HG03095 (cell line): ENCODE measurements at regions not wholly inside any gene's neighbourhood (a gene's known extent, or its start where the extent isn't known, plus 50 kb on each side); places are given as distances from the start of the nearest gene placed in this dataset.
"Not testable (repeated sequence)": the region's sequence is repeated elsewhere in the genome, so short reads cannot be mapped to it uniquely, and the experiment has no call there.

ENCODE experiments used
- ATAC-seq: cut with Tn5 transposase; IDR thresholded peaks from one replicate; pipeline ENCODE4 v1.9.1; 2021; ENCODE audit warnings: moderate library complexity; ENCODE audit not compliant: unreplicated experiment

DNA sequence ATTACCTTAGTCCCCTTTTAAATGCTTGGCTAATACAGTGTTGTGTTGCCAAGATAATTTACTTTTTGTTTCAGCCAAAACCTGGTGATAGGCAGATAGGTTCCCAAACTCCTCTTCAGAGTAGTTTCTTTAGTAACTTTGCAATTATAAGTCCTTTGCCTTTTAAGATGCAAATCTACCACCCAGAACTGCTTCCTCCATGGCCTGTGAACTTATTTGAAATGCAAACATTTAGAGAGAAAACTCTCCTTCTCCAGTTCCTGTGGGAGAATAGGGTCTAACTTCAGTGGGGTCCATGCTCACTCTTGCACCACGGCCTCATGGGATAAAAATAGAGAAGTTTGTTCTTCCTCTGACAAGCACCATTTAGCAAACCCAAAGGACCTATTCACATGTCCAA lies 1955.4 kb upstream of the CDH6 start:
- no peak for ATAC-seq

DNA sequence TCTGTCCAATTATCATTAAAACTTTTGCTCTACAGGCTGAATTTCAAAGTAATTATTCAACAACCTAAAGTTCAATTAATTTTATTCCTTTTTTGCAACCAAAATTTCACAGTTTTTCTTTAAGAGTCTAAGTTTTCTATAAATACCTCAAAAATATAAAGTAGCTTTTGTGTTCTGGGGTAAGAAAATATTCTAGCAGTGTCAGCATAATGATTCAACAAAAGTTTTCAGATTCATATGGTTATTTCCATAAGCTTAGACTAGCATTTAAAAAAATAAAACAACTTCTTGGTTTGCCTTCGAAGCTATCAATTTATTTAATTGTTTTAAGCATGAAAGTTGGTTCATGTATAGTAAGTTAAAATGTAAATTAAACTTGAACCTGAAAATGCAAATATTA lies 1962.3 kb upstream of the CDH6 start:
- no peak for ATAC-seq

DNA sequence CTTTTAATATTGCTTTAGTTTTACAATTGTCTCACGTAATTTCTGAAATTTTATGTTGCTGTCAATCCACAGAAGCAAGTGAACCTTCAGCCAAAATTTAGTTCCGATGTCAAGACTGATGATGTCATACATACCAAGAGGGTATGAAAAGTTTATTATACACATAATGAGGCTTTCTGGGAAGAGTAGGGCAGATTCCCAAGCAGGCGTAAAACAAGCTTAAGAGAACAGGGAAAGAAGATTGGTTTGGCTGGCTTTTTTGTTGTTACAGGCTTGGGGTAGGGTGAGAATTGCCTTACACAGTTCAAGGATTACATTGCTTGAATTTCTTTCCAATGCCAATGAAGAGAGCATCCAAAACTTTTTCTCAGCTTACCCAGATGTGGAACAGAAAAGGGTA lies 1962.9 kb upstream of the CDH6 start:
- no peak for ATAC-seq

DNA sequence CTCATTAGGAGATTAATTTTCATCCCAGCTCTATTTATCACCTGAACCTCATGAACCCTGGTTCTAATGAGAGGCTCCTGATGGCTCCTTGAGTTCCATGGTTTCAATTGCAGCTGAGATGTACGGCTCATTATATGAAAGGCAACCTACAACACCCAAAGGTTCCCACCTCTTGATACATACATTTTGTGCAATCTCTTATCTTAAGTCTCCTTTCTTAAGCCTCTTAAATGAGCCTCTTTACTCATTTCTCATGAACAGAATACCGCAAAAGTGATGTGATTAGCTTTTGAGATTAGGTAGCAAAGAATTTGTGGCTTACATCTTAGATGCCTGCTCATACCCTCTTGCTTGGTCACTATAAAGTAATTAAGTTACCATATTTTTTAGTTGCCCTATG lies 1964.0 kb upstream of the CDH6 start:
- ATAC-seq = no peak

GRCh38 chr5:29218138-29218537 lies 1975.3 kb upstream of the CDH6 start:
- no peak for ATAC-seq

- no peak for ATAC-seq
Observed at GRCh38 chr5:29214839-29215238, 1978.6 kb upstream of the CDH6 start.

GRCh38 chr5:29213475-29213874 lies 1980.0 kb upstream of the CDH6 start:
- ATAC-seq = no peak

DNA sequence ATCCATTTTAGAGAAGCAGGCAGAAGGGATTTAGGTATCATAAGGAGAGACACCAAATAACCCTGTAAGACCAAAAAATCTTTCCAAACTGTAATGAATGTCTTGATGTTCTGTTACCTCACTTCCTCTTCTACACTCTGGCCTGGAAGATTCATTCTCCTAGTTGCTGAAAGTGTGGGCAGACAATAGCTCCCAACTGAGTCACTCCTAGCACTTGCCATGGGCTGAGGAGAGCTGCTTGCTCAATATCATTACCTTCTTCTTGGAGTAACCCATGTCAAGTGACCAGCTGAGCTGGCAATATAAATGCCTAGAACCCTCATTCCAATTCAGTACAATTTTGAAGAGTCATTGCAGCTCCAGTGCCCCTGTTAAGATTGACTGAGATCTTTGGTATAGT lies 1985.5 kb upstream of the CDH6 start:
- ATAC-seq = no peak

DNA sequence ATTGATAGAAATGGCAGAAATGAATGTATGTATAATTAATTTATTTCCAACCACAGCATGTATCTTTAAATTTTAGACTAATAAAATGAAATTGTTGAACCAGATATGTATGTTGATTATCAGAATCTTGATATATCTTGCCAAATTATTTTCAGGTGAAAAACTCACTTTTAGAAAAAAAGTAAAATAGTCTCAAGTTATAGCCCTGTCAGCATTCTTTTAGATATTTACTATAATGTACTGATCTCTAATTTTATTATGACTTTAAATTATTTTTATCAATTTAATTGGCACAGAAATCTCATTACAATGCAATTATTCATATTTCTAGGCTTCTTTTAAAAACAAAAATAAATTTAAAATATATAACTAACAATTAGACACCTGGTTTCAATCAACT lies 1990.4 kb upstream of the CDH6 start:
- ATAC-seq = no peak

DNA sequence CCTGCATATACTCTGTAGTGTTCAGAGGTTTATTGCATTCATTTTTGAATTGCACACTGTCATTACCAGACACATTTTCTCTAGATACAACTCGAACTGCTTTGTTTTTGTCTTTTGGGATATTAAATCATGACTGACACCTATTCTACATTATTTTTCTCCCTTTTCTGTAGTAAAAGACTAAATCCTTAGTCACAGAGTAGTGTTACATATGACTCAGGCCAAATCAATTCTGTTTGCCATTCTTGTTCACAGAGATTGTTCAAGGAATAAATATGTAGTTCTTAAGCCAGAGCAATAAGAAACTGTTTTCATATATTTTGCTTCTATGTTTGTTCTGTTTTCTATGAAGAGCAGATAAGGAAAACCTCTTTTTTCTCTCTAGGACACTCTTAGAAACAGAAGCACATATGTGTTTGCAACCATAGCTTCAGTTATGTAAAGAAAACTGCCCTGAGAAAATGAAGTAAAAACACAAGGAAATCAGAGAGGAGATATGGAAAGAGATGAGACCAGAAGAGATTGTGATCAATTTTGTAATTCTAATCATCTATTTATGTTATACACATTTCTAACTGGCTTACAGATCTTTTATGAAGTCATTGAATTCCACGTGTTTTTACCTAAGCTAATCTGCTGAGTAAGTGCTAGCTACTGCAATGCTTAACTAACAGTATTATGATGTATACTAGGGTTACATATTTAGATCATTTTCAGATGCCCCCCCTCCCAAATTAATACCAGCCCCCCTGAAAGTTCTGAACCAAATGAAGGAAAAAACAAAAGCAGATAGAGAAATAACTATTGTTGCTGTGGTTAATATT lies 1995.6 kb upstream of the CDH6 start:
- no peak for ATAC-seq

GRCh38 chr5:29193972-29194371 lies 1999.5 kb upstream of the CDH6 start:
- ATAC-seq = no peak

GRCh38 chr5:29191269-29192048 lies 2002.0 kb upstream of the CDH6 start:
- ATAC-seq = not testable (repeated sequence)

GRCh38 chr5:29190398-29190797 lies 2003.1 kb upstream of the CDH6 start:
- ATAC-seq = not testable (repeated sequence)

DNA sequence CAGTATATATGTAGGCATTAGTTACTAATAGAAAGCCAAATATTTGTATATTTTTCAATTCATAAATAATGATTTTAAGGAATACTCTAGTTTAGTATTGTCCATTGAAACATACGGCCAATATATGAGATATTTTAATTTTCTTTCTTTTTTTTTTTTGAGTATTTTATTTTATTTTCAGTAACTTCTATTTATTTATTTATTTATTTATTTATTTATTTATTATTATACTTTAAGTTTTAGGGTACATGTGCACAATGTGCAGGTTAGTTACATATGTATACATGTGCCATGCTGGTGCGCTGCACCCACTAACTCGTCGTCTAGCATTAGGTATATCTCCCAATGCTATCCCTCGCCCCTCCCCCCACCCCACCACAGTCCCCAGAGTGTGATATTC lies 2007.1 kb upstream of the CDH6 start:
- ATAC-seq = not testable (repeated sequence)

DNA sequence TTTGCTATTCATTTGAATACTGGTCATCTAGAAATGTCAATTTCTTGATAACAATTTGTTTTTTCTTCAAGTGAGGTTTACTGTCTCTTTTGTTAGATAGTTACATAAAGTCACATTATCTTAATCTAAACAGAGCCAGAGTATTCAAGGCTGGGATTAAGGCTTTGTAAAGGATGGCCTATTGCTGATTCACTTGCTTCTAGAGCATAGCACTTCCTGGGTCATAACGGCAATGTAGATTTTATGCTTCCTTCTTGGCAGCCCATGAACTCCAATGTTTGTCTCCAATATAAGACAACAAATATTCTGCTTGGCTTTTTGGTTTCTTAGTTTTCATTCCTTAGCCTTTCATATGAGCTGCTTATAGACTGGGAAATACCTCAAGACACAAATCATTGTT lies 2007.9 kb upstream of the CDH6 start:
- no peak for ATAC-seq

DNA sequence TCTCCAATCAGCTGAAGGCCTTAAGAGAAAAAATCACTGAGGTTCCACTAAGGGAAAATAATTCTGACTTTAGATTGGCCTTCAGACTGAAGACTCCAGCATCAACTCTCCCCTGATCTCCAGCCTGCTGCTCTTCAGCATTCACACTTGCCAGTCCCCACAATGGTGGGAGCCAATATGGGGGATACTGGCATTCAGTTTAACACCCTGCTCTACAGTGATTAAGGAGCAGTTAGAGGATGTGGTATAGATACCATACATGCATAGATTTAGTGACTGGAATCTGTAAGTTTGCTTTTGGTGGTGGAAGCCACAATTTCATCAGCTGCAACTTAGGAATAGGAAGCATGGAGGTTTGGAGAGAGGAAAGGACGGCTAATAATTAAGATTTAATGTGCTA lies 2017.7 kb upstream of the CDH6 start:
- no peak for ATAC-seq

GRCh38 chr5:29170599-29170998 lies 2022.9 kb upstream of the CDH6 start:
- ATAC-seq = no peak

DNA sequence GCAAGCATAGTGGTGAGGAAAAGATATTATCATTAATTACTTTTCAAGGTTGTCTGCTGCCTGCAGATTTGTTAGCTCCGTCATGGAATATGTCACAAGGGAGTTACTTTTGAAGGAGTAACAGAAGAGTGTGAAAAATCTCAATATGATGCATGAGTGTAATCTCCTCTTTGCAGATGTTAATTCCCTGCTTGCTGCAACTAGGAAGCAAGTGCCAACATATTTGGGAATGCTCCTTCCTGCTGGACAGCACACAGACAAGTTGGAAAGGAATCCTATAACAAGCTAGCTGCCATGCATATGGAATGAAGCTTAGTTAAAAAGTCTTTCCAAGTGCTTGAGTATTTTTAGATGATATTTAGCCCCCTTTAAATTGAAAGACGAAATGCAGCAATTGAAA lies 2023.6 kb upstream of the CDH6 start:
- ATAC-seq = no peak

GRCh38 chr5:29162297-29162696 lies 2031.2 kb upstream of the CDH6 start:
- ATAC-seq = no peak

- ATAC-seq = no peak
Observed at GRCh38 chr5:29161399-29162291, 2031.8 kb upstream of the CDH6 start.

DNA sequence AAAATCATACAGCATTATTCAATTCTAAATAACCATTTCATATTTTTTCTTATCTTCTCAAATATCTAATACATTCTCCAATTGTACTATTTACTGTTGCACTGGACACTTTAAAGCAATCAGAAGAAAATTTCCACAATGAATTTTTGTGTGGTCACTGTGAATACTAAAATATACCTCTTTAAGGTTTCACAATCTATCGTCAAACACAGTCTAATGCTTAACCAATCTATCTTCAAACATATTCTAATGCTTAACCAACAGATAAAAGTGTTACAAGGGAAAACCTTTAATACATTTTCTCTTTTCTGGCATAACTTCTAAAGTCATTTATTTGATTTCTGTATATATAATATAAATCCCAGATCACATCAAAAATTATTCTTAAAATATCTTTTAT lies 2035.5 kb upstream of the CDH6 start:
- ATAC-seq = no peak
